GM12878 (cell line): ENCODE measurements at regions not wholly inside any gene's neighbourhood (a gene's known extent, or its start where the extent isn't known, plus 50 kb on each side); places are given as distances from the start of the nearest gene placed in this dataset.

Source experiments
- ATAC-seq: fragments of 200-7000 bp; cut with Tn5 transposase; 3 replicates; pipeline ENCODE4 v1.9.1; 2020; ENCODE audit warnings: mild to moderate bottlenecking, moderate library complexity
- BruUV-seq: library from RNA; stranded (reverse); fragments of 400-500 nt; replicated peaks from 2 replicates; lab custom pipeline; 2021; lab: Mats Ljungman, UMichigan
- CTCF ChIA-PET: fragments of 300-600 bp; sonication (Branson Sonifier 250); formaldehyde crosslinking; extraction: SDS; loops from one replicate; lab custom pipeline; 2021; ENCODE audit warnings: inconsistent platforms; lab: Yijun Ruan, JAX
- POLR2A ChIA-PET: fragments of 350-600 bp; formaldehyde crosslinking; extraction: SDS; loops from one replicate; lab custom pipeline; 2021; ENCODE audit warnings: inconsistent platforms; lab: Charles Lee
- RAD21 ChIA-PET: fragments of 300-600 bp; sonication (Branson Sonifier 250); formaldehyde crosslinking; loops from one replicate; lab custom pipeline; 2023; ENCODE audit warnings: antibody characterized with exemption; ENCODE audit not compliant: unreplicated experiment; lab: Charles Lee
- SMC1A ChIA-PET: fragments of 300-600 bp; sonication (Branson Sonifier 250); formaldehyde crosslinking; loops from one replicate; lab custom pipeline; 2023; ENCODE audit not compliant: unreplicated experiment, uncharacterized antibody; lab: Charles Lee
- DNase-seq: peaks from one replicate; pipeline ENCODE4 v3.0.0-alpha.2; 2011; ENCODE audit warnings: low read depth, low spot score
- FAIRE-seq: peaks from 3 replicates; lab custom pipeline; 2011; peaks lifted over from hg19 to GRCh38; lab: Jason Lieb, UNC
- H2AFZ ChIP-seq: 2 replicates; pipeline ENCODE4 v1.6.0; 2011; ENCODE audit warnings: low read depth, low read length, control low read depth; ENCODE audit not compliant: control insufficient read depth
- H3K27ac ChIP-seq: 2 replicates; pipeline ENCODE4 v1.5.1; 2011; ENCODE audit warnings: control low read depth; ENCODE audit not compliant: control insufficient read depth, insufficient read depth
- H3K27me3 ChIP-seq, 2 experiments: replicated peaks in 1 of 2; 2 replicates each; pipeline versions ENCODE4 v1.6.0 to v1.6.1; 2011; ENCODE audit warnings: low read length in 1 of 2; ENCODE audit not compliant: control insufficient read depth in 2 of 2, insufficient read depth in 2 of 2
- H3K36me3 ChIP-seq, 2 experiments: 2 replicates each; pipeline ENCODE4 v1.5.1; 2011; ENCODE audit warnings: low read length in 1 of 2; ENCODE audit not compliant: control insufficient read depth in 2 of 2, insufficient read depth in 2 of 2
- H3K4me1 ChIP-seq: 2 replicates; pipeline ENCODE4 v1.6.1; 2011; ENCODE audit warnings: mild to moderate bottlenecking, low read length, moderate library complexity, mixed read lengths; ENCODE audit not compliant: control insufficient read depth, insufficient read depth
- H3K4me2 ChIP-seq: 2 replicates; pipeline ENCODE4 v1.6.0; 2011; ENCODE audit warnings: control low read depth; ENCODE audit not compliant: control insufficient read depth, insufficient read depth
- H3K4me3 ChIP-seq: fragments of 200-600 bp; sonication (generic); 2 replicates; pipeline ENCODE4 v1.5.1; 2016
- H3K79me2 ChIP-seq: 2 replicates; pipeline ENCODE4 v1.6.0; 2011; ENCODE audit warnings: low read length; ENCODE audit not compliant: control insufficient read depth, insufficient read depth
- H3K9ac ChIP-seq: 2 replicates; pipeline ENCODE4 v1.8.0; 2011; ENCODE audit warnings: low read length, control low read depth, mixed read lengths; ENCODE audit not compliant: control insufficient read depth, insufficient read depth
- H3K9me3 ChIP-seq: replicated peaks from 3 replicates; pipeline ENCODE4 v1.5.1; 2011; ENCODE audit warnings: mild to moderate bottlenecking, low read length; ENCODE audit not compliant: control insufficient read depth, insufficient read depth
- H4K20me1 ChIP-seq: 2 replicates; pipeline ENCODE4 v1.6.0; 2011; ENCODE audit not compliant: control insufficient read depth, insufficient read depth
- CBX5 ChIP-seq: sonication (generic); IDR thresholded peaks from 2 replicates; pipeline ENCODE4 v1.6.1; 2016; ENCODE audit warnings: low read depth, moderate library complexity, mild to moderate bottlenecking, inconsistent platforms
- E2F4 ChIP-seq: IDR thresholded peaks from 2 replicates; pipeline ENCODE4 v1.6.1; 2012; ENCODE audit warnings: low read depth, low read length, improper control_type of control experiment
- E4F1 ChIP-seq: fragments of 450-650 bp; IDR thresholded peaks from 2 replicates; pipeline ENCODE4 v1.6.1; 2018; ENCODE audit warnings: borderline replicate concordance, mild to moderate bottlenecking; ENCODE audit not compliant: partially characterized antibody
- HSF1 ChIP-seq: fragments of 150-350 bp; IDR thresholded peaks from 2 replicates; pipeline ENCODE4 v1.6.1; 2014; ENCODE audit warnings: mild to moderate bottlenecking, low read depth, low read length
- IRF3 ChIP-seq: fragments of 450-650 bp; IDR thresholded peaks from 2 replicates; pipeline ENCODE4 v1.6.1; 2014; ENCODE audit warnings: mild to moderate bottlenecking
- KLF5 ChIP-seq: fragments of 450-650 bp; IDR thresholded peaks from 2 replicates; pipeline ENCODE4 v1.6.1; 2014; ENCODE audit warnings: mild to moderate bottlenecking; ENCODE audit not compliant: partially characterized antibody
- MLLT1 ChIP-seq: fragments of 450-650 bp; IDR thresholded peaks from 2 replicates; pipeline ENCODE4 v1.6.1; 2016; ENCODE audit warnings: mild to moderate bottlenecking
- NR2C1 ChIP-seq: fragments of 450-650 bp; IDR thresholded peaks from 2 replicates; pipeline ENCODE4 v1.6.1; 2017; ENCODE audit warnings: antibody characterized with exemption, mild to moderate bottlenecking, moderate library complexity
- POLR2AphosphoS5 ChIP-seq: IDR thresholded peaks from 2 replicates; pipeline ENCODE4 v1.6.1; 2011; ENCODE audit warnings: mild to moderate bottlenecking, low read length, inconsistent platforms
- RUNX3 ChIP-seq: IDR thresholded peaks from 2 replicates; pipeline ENCODE4 v1.6.1; 2012; ENCODE audit warnings: low read length, inconsistent platforms
- SUPT20H ChIP-seq: IDR thresholded peaks from 2 replicates; pipeline ENCODE4 v1.6.1; 2011; ENCODE audit warnings: low read depth, mild to moderate bottlenecking, low read length, moderate library complexity, borderline replicate concordance; ENCODE audit not compliant: control insufficient read depth
- YBX1 ChIP-seq: fragments of 450-650 bp; IDR thresholded peaks from 2 replicates; pipeline ENCODE4 v1.6.1; 2016; ENCODE audit warnings: antibody characterized with exemption
- ZNF24 ChIP-seq: fragments of 450-650 bp; IDR thresholded peaks from 2 replicates; pipeline ENCODE4 v1.6.1; 2017; ENCODE audit warnings: antibody characterized with exemption, mild to moderate bottlenecking
- in situ Hi-C: fragments of 300-500 bp; cut with MboI; formaldehyde crosslinking; loops from 9 replicates; pipeline ENCODE4 v1.14.3; 2018; ENCODE audit warnings: mixed read lengths
- intact Hi-C: fragments of 100-400 bp; cut with micrococcal nuclease; formaldehyde crosslinking; loops from one replicate; pipeline ENCODE4 v1.14.2; 2022; ENCODE audit not compliant: unreplicated experiment

- Histone ChIP-seq H3K79me2 (no peaks in the 10 kb centered on the region; the same call in 1 of the 2 replicates), H3K36me3 (peaks cover 0 to 2% of the 10 kb centered on the region in 2 experiments; a peak in 1 of 4 replicates), H3K27me3 (no peaks in the 10 kb centered on the region), H2AFZ (no peak overlapping the region), H3K4me3 (no peak overlapping the region), H3K9me3 (no peaks in the 10 kb centered on the region), H4K20me1 (no peaks in the 10 kb centered on the region), H3K4me1 (peaks cover 9% of the 10 kb centered on the region; the same call in 1 of the 2 replicates), H3K27ac (no peak overlapping the region), H3K9ac (no peak overlapping the region), H3K4me2 (no peak overlapping the region)
- intact Hi-C loops: no loop called here
- POLR2A ChIA-PET: no interaction called here
- SMC1A ChIA-PET: interaction anchor here (1.5 kb wide), 1 partner anchor 11 kb away, joined by 4 read pairs; no protein-coding TSS in a partner anchor
- no TSS peak for BruUV-seq
- in situ Hi-C loops: no loop called here
- no peak for ATAC-seq
- RAD21 ChIA-PET: no interaction called here
- CTCF ChIA-PET: interaction anchor here (1.2 kb wide), 1 partner anchor 12 kb away, joined by 3 read pairs; no protein-coding TSS in a partner anchor
- no peak for DNase-seq
- no peak for FAIRE-seq
- TF ChIP-seq CBX5: no peak
- TF ChIP-seq HSF1: no peak
- TF ChIP-seq MLLT1: no peak
- TF ChIP-seq NR2C1: no peak
- TF ChIP-seq YBX1: no peak
- no peak for TF ChIP-seq E2F4
- TF ChIP-seq ZNF24: no peak
- TF ChIP-seq IRF3: no peak
- no peak for TF ChIP-seq SUPT20H
- no peak for TF ChIP-seq RUNX3
- TF ChIP-seq E4F1: no peak
- no peak for TF ChIP-seq POLR2AphosphoS5
- TF ChIP-seq KLF5: no peak
Measured at GRCh38 chr11:17148536-17148935, 59.2 kb downstream of the PIK3C2A start.
